ENCODE measurements at regions not wholly inside any gene's neighbourhood (a gene's known extent, or its start where the extent isn't known, plus 50 kb on each side); places are given as distances from the start of the nearest gene placed in this dataset.

DNA sequence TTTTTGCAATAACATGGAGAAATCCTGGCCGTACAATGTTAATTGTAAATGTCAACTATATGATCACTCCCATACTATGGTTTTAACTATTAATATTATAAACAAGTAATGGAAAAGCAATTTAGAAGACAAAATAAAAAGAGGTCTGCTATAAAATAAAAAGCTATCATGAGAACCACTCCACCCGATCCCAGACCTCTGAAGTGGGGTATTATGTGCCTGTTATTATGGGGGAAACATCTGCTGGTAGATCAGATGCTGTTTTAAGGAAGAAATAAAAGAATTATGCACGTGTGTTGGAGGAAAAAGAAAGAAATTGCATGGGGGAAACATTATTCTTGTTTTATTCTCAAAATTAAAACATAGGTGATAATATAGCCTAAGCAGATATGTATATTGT, 615.7 kb upstream of the ARID1B start:
- no peaks in the 10 kb centered on the region for H3K4me1 ChIP-seq (ENCODE audit: insufficient read depth, poor library complexity, severe bottlenecking)
- H3K36me3 ChIP-seq (ENCODE audit: low read depth): no peaks in the 10 kb centered on the region
- H3K27ac ChIP-seq (ENCODE audit: poor library complexity, severe bottlenecking): no peak overlapping the region
- ATAC-seq (ENCODE audit: low read depth) (no peak), DNase-seq (ENCODE audit: low spot score) (no peak)
- H3K9me3 ChIP-seq (ENCODE audit: severe bottlenecking): no peaks in the 10 kb centered on the region
- TF ChIP-seq, protein P1, sequence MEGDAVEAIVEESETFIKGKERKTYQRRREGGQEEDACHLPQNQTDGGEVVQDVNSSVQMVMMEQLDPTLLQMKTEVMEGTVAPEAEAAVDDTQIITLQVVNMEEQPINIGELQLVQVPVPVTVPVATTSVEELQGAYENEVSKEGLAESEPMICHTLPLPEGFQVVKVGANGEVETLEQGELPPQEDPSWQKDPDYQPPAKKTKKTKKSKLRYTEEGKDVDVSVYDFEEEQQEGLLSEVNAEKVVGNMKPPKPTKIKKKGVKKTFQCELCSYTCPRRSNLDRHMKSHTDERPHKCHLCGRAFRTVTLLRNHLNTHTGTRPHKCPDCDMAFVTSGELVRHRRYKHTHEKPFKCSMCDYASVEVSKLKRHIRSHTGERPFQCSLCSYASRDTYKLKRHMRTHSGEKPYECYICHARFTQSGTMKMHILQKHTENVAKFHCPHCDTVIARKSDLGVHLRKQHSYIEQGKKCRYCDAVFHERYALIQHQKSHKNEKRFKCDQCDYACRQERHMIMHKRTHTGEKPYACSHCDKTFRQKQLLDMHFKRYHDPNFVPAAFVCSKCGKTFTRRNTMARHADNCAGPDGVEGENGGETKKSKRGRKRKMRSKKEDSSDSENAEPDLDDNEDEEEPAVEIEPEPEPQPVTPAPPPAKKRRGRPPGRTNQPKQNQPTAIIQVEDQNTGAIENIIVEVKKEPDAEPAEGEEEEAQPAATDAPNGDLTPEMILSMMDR (IDR thresholded peaks at IDR 0.05; ENCODE audit: poor library complexity, severe bottlenecking): no peak
- H3K27me3 ChIP-seq (ENCODE audit: insufficient read depth, poor library complexity, severe bottlenecking): no peaks in the 10 kb centered on the region
- H3K4me3 ChIP-seq (ENCODE audit: severe bottlenecking): no peak overlapping the region

DNA sequence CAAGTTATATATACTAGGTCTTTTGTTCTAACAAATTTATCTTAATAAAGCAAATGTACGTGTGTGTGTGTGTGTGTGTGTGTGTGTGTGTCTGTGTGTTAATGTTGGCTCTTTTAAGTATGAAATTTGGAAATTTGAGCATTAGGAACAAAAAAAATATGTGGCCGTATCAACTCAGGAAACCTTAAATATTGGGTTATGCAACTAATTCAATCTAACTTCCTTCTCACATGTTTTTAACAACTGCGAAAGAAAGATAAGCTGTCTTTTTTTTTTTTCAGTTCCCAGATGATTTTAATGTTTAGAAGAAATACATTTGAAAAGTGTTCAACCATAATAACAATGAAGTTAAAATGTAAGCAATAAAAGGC, 616.4 kb upstream of the ARID1B start:
- Histone ChIP-seq H3K27ac (ENCODE audit: poor library complexity, severe bottlenecking) (no peak overlapping the region), H3K4me1 (ENCODE audit: insufficient read depth, poor library complexity, severe bottlenecking) (no peaks in the 10 kb centered on the region), H3K36me3 (ENCODE audit: low read depth) (no peaks in the 10 kb centered on the region), H3K4me3 (ENCODE audit: severe bottlenecking) (no peak overlapping the region), H3K27me3 (ENCODE audit: insufficient read depth, poor library complexity, severe bottlenecking) (no peaks in the 10 kb centered on the region), H3K9me3 (ENCODE audit: severe bottlenecking) (no peaks in the 10 kb centered on the region)
- ATAC-seq (ENCODE audit: low read depth): no peak
- no peak for DNase-seq (ENCODE audit: low spot score)
- TF ChIP-seq, protein P1 (IDR thresholded peaks at IDR 0.05; ENCODE audit: poor library complexity, severe bottlenecking): no peak

DNA sequence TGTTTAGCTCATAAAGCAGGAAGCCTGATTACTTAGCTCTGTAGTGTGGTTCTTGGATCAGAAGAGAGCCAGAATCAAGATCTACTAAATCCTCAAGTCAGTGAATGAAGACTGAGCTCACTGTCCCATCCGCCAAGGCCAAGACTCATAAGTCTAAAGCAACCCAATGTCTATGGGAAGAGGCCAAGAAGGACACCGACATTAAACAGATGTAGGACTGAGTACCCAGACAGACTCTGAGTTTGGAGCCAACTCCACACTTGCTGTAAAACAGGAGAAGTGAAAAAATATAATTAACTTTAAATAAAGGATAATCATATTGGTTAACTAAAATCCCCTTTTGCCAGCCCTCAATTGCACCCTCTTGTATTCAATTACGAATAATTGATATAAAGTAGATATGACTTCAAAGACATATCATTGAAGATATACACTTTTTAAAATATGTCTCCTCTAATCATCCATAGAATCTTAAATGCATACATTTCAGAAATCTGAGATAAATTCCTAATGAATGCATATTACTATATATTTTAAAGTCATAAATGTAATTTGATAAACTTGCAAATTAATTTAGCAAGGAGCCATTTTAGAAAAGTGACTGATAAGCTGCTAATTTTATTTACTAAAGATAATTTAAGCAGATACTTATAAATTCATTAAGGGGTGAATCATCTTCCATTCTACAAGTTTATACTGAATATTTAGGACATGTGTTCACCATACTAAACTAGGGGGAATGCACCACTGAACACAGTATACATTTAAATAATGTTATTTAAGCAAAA, 617.0 kb upstream of the ARID1B start:
- TF ChIP-seq, protein P1 (IDR thresholded peaks at IDR 0.05; ENCODE audit: poor library complexity, severe bottlenecking): no peak
- Histone ChIP-seq H3K9me3 (ENCODE audit: severe bottlenecking) (no peaks in the 10 kb centered on the region), H3K27ac (ENCODE audit: poor library complexity, severe bottlenecking) (no peak overlapping the region), H3K27me3 (ENCODE audit: insufficient read depth, poor library complexity, severe bottlenecking) (no peaks in the 10 kb centered on the region), H3K4me3 (ENCODE audit: severe bottlenecking) (no peak overlapping the region), H3K36me3 (ENCODE audit: low read depth) (no peaks in the 10 kb centered on the region), H3K4me1 (ENCODE audit: insufficient read depth, poor library complexity, severe bottlenecking) (no peaks in the 10 kb centered on the region)
- DNase-seq (ENCODE audit: low spot score) (no peak), ATAC-seq (ENCODE audit: low read depth) (no peak)

DNA sequence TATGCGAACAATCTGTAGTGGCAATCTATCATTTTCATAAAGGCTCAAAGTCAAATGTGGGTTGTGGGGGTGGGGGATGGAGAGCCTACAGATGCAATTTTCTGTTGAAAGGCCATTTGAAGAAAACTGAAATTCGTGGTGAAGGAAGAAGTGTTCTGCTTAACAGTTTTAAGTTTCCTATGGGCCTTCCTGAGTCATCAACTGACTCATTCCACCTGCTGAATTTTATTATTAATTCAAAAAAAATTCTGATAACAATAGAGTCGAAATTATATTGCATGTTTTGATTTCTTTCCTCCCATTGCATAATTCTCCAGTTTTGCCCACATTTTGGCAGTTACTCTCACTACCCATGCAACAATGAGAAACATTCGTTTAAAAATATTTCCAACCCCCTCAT, 622.3 kb upstream of the ARID1B start:
- DNase-seq (ENCODE audit: low spot score) (no peak), ATAC-seq (ENCODE audit: low read depth) (peak; percentile 41; the same call in 2 of the 3 replicates)
- Histone ChIP-seq H3K4me3 (ENCODE audit: severe bottlenecking) (no peak overlapping the region), H3K27me3 (ENCODE audit: insufficient read depth, poor library complexity, severe bottlenecking) (no peaks in the 10 kb centered on the region), H3K4me1 (ENCODE audit: insufficient read depth, poor library complexity, severe bottlenecking) (no peaks in the 10 kb centered on the region), H3K27ac (ENCODE audit: poor library complexity, severe bottlenecking) (no peak overlapping the region), H3K9me3 (ENCODE audit: severe bottlenecking) (no peaks in the 10 kb centered on the region), H3K36me3 (ENCODE audit: low read depth) (no peaks in the 10 kb centered on the region)
- TF ChIP-seq, protein P1 (IDR thresholded peaks at IDR 0.05; ENCODE audit: poor library complexity, severe bottlenecking): no peak

DNA sequence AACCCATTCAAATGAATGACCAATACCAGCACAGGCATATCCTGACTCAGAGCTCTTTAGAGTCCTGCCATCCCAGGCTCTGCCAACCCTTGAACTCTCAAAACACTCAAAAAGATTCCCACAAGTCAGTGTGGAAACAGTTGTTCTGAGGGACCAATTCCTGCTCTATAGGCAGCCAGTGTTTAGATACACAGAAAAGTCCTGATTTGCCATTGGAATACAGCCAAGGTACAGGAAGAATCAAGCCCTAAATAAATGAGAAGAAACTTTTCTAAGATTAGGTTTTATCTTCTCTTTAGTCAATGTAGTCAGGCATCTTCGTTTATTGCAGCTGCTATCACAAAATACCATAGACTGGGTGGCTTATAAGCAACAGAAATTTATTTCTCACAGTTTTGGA, 626.8 kb upstream of the ARID1B start:
- H3K4me1 ChIP-seq (ENCODE audit: insufficient read depth, poor library complexity, severe bottlenecking): no peaks in the 10 kb centered on the region
- TF ChIP-seq, protein P1 (IDR thresholded peaks at IDR 0.05; ENCODE audit: poor library complexity, severe bottlenecking): no peak
- no peak for ATAC-seq (ENCODE audit: low read depth)
- H3K4me3 ChIP-seq (ENCODE audit: severe bottlenecking): no peak overlapping the region
- no peak for DNase-seq (ENCODE audit: low spot score)
- H3K9me3 ChIP-seq (ENCODE audit: severe bottlenecking): no peaks in the 10 kb centered on the region
- H3K36me3 ChIP-seq (ENCODE audit: low read depth): no peaks in the 10 kb centered on the region
- H3K27me3 ChIP-seq (ENCODE audit: insufficient read depth, poor library complexity, severe bottlenecking): no peaks in the 10 kb centered on the region
- H3K27ac ChIP-seq (ENCODE audit: poor library complexity, severe bottlenecking): no peak overlapping the region

Measured in RWPE2 (cell line).